BJ (cell line): ENCODE measurements at regions not wholly inside any gene's neighbourhood (a gene's known extent, or its start where the extent isn't known, plus 50 kb on each side); places are given as distances from the start of the nearest gene placed in this dataset.

Source experiments
- CTCF ChIA-PET: fragments of 350-600 bp; formaldehyde crosslinking; extraction: SDS; loops from one replicate; lab custom pipeline; 2021; ENCODE audit warnings: antibody characterized with exemption, inconsistent platforms; lab: Yijun Ruan, JAX
- POLR2A ChIA-PET: fragments of 300-600 bp; sonication (Branson Sonifier 250); formaldehyde crosslinking; extraction: SDS; loops from one replicate; lab custom pipeline; 2021; ENCODE audit warnings: antibody characterized with exemption; lab: Charles Lee
- DNase-seq: peaks from one replicate; pipeline ENCODE4 v3.0.0-alpha.2; 2011; ENCODE audit warnings: low read depth
- H3K27me3 ChIP-seq: 2 replicates; pipeline ENCODE4 v1.6.0; 2011; ENCODE audit warnings: low read length; ENCODE audit not compliant: control insufficient read depth, insufficient read depth
- H3K36me3 ChIP-seq: 2 replicates; pipeline ENCODE4 v1.5.1; 2011; ENCODE audit warnings: low read length; ENCODE audit not compliant: control insufficient read depth, insufficient read depth
- H3K4me3 ChIP-seq: 2 replicates; pipeline ENCODE4 v1.5.1; 2011; ENCODE audit warnings: low read depth, mild to moderate bottlenecking, control low read depth, low read length
- TF ChIP-seq, protein P1 (sequence below): IDR thresholded peaks from 2 replicates; pipeline ENCODE4 v1.5.1; 2011; ENCODE audit warnings: low read depth, mild to moderate bottlenecking, control low read depth, inconsistent platforms, low read length, moderate library complexity; ENCODE audit not compliant: insufficient read depth

DNA sequence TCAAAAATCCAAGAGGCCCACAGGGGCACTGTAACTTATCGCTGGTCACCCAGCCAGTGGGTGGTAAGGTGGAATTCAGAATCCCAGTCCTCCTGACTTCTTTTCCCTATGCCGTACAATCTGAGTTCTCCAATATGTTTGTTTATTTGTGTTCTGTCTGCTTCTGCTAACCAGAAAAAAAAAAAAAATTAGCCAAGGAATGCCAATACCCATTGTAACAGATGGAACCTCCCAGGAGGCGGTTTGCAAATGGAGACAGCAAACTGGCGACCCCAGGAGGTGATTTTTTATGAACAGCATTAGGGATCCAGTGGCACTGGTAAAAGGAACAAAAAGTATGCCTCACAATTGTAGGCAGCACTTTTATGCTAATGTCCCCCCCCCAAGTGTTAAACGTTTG, 189.0 kb upstream of the FGGY start:
- Histone ChIP-seq H3K27me3 (no peaks in the 10 kb centered on the region), H3K36me3 (no peaks in the 10 kb centered on the region), H3K4me3 (no peak overlapping the region)
- DNase-seq = no peak
- ChIA-PET POLR2A (interaction anchor here (0.6 kb wide), 1 partner anchor 10 kb away, joined by 6 read pairs; no protein-coding TSS in a partner anchor), CTCF (no interaction called here)
- TF ChIP-seq, protein P1, sequence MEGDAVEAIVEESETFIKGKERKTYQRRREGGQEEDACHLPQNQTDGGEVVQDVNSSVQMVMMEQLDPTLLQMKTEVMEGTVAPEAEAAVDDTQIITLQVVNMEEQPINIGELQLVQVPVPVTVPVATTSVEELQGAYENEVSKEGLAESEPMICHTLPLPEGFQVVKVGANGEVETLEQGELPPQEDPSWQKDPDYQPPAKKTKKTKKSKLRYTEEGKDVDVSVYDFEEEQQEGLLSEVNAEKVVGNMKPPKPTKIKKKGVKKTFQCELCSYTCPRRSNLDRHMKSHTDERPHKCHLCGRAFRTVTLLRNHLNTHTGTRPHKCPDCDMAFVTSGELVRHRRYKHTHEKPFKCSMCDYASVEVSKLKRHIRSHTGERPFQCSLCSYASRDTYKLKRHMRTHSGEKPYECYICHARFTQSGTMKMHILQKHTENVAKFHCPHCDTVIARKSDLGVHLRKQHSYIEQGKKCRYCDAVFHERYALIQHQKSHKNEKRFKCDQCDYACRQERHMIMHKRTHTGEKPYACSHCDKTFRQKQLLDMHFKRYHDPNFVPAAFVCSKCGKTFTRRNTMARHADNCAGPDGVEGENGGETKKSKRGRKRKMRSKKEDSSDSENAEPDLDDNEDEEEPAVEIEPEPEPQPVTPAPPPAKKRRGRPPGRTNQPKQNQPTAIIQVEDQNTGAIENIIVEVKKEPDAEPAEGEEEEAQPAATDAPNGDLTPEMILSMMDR = no peak

DNA sequence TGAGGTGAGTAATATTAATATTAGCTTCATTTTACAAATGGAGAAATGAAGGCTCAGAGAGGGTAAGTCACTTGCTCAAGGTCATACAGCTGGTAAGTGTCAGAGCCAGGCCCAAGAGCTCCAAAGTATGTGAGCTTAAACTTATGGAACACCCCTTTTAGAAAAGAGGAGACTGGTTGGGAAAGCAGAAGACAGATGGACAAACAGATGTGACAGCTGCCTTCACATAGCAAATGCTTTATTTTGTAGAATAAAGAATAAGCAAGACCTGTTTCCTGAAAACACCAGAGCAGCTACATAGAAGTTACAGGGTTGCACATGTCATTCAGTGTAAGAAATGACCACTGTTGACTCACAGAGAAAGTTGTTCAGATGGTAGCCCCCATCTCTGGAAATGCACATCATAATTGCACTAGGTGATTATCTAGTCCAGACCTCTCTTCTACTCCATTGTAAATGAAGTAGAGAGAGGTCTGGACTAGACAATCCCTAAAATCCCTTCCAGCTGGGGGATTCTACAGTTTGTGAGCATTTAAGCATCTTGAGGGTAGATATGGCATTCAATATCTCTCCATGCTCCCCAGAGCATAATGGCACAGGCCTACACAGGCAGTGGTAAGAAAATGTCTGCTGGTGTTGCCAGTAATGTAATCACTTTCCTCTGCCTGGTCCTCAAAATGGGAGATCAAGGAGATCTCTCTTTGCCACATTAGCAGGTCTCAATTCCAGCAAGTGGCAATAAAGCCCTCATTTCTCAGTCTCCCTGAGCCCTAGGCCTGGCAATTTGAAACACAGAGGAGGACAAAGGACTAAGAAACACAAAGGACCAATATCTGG, 188.2 kb upstream of the FGGY start:
- Histone ChIP-seq H3K36me3 (no peaks in the 10 kb centered on the region), H3K27me3 (no peaks in the 10 kb centered on the region), H3K4me3 (no peak overlapping the region)
- CTCF ChIA-PET = no interaction called here
- TF ChIP-seq, protein P1 = no peak
- DNase-seq = no peak
- POLR2A ChIA-PET = interaction anchor here (0.6 kb wide), 1 partner anchor 11 kb away, joined by 6 read pairs; no protein-coding TSS in a partner anchor

DNA sequence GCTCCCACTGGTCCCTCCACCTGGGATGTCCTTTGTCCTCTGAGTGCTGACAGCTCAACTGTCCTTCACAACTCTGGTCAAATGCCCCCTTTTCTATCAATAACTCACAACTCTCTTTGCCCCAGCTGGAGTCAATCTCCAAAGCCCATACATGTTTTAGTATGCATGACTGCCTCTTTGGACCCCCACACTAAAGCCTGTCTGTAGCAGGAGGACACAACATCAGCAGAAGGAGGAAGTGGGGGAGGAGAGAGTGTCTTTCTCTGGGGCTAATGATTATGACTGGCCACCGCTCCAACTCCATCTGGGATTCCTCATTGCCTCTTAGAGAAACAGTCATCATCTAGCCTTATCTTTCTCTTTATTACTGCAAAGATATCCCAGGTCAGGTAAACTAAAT, 186.6 kb upstream of the FGGY start:
- Histone ChIP-seq H3K4me3 (no peak overlapping the region), H3K27me3 (no peaks in the 10 kb centered on the region), H3K36me3 (no peaks in the 10 kb centered on the region)
- POLR2A ChIA-PET = no interaction called here
- TF ChIP-seq, protein P1 = no peak
- CTCF ChIA-PET = no interaction called here
- no peak for DNase-seq

DNA sequence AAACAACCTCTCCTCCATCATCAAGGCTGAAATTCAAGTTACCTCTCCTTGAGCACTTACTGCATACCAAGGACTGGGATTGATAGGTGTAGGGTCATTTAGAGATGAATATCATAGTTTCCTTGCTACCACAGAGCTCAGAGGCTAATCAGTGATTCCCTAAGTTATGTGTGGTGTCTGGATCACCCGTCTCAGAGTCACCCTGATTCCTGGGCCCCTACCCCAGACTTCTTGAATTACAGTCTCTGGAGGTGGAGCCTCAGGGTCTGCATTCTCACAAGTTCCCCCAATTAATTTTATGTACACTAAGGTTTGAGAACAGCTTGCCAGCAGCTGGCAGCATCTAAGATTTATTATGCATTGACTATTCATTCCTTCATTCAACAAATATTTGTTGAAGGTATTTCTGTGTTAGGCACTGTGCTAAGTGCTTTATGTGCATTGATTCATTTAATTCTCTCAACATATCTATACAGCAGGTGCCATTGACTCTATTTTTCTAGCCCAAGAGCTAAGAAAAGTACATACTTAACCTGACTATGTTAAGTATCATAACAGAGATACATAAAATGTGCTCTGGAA, 182.9 kb upstream of the FGGY start:
- TF ChIP-seq, protein P1 = no peak
- ChIA-PET POLR2A (no interaction called here), CTCF (no interaction called here)
- no peaks in the 10 kb centered on the region for H3K36me3 ChIP-seq
- no peak for DNase-seq
- no peak overlapping the region for H3K4me3 ChIP-seq
- H3K27me3 ChIP-seq = no peaks in the 10 kb centered on the region

DNA sequence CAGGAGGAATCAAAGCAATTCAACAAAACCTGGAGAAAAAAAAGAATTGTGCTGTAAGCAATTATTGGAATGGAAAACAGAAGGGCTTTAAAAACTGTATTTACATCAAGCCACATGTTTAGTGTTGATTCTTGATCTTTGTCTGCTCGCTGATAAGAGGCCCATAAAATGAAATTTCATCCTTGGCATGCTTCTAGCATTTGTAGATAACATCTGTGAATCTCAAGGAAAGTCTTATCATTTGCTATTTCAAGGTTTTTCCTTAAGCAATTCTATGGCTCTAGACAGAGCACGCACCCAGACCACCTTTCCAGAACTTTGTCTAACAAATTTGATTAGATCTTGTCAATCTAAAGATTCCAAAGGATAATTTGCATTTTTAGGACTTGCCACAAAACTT, 181.0 kb upstream of the FGGY start:
- ChIA-PET CTCF (no interaction called here), POLR2A (no interaction called here)
- TF ChIP-seq, protein P1 = no peak
- no peak overlapping the region for H3K4me3 ChIP-seq
- H3K36me3 ChIP-seq = no peaks in the 10 kb centered on the region
- DNase-seq = no peak
- no peaks in the 10 kb centered on the region for H3K27me3 ChIP-seq
